ENCODE measurements at regions not wholly inside any gene's neighbourhood (a gene's known extent, or its start where the extent isn't known, plus 50 kb on each side); places are given as distances from the start of the nearest gene placed in this dataset.

GRCh38 chr1:101431956-101432510 lies 195.2 kb downstream of the S1PR1 start:
- 71 to 82% methylated on average over 4 of the region's 4 CpGs for WGBS, 2 donors (ENCODE audit: low coverage in 1 of 2)
- H3K4me3 ChIP-seq = no peak overlapping the region
- TF ChIP-seq POLR2A (IDR thresholded peaks at IDR 0.05) (no peak), CTCF (IDR thresholded peaks at IDR 0.05) (no peak)
- no peaks in the 10 kb centered on the region for H3K4me1 ChIP-seq
- in situ Hi-C loops (cut with MboI; ENCODE audit: low pct_ligation_motif_present in 1 of 4, low pct_unique_long_range_greater_than_20kb in 1 of 4, low sequenced_read_pairs in 3 of 4) (no loop called here), intact Hi-C loops (cut with DNase I; ENCODE audit: low total_unique reads) (no loop called here)
- H3K9me3 ChIP-seq = no peaks in the 10 kb centered on the region
- H3K27ac ChIP-seq = no peak overlapping the region
- DNase-seq = no peak
- no peaks in the 10 kb centered on the region for H3K27me3 ChIP-seq
- H3K36me3 ChIP-seq = no peaks in the 10 kb centered on the region

- no peak for DNase-seq
- in situ Hi-C loops (cut with MboI; ENCODE audit: low pct_ligation_motif_present in 1 of 4, low pct_unique_long_range_greater_than_20kb in 1 of 4, low sequenced_read_pairs in 3 of 4) (no loop called here), intact Hi-C loops (cut with DNase I; ENCODE audit: low total_unique reads) (no loop called here)
- 71 to 81% methylated on average over 4 of the region's 4 CpGs for WGBS, 2 donors (ENCODE audit: low coverage in 1 of 2)
- Histone ChIP-seq H3K9me3 (no peaks in the 10 kb centered on the region), H3K4me3 (no peak overlapping the region), H3K27me3 (no peaks in the 10 kb centered on the region), H3K27ac (no peak overlapping the region), H3K4me1 (no peaks in the 10 kb centered on the region), H3K36me3 (no peaks in the 10 kb centered on the region)
- TF ChIP-seq EP300 (IDR thresholded peaks at IDR 0.05; ENCODE audit: low read depth) = no peak
- no peak for TF ChIP-seq POLR2AphosphoS5 (IDR thresholded peaks at IDR 0.05)
- no peak for TF ChIP-seq POLR2A (IDR thresholded peaks at IDR 0.05)
- no peak for TF ChIP-seq CTCF (IDR thresholded peaks at IDR 0.05)
These were observed 199.2 kb downstream of the S1PR1 start for GRCh38 chr1:101435831-101436511.

- WGBS, 2 donors (ENCODE audit: low coverage in 1 of 2) = 67 to 73% methylated on average over 1 of the region's 1 CpG
- intact Hi-C loops (cut with DNase I; ENCODE audit: low total_unique reads) (no loop called here), in situ Hi-C loops (cut with MboI; ENCODE audit: low pct_ligation_motif_present in 1 of 4, low pct_unique_long_range_greater_than_20kb in 1 of 4, low sequenced_read_pairs in 3 of 4) (no loop called here)
- DNase-seq = no peak
- Histone ChIP-seq H3K4me3 (no peak overlapping the region), H3K27me3 (no peaks in the 10 kb centered on the region), H3K4me1 (no peaks in the 10 kb centered on the region), H3K36me3 (no peaks in the 10 kb centered on the region), H3K9me3 (no peaks in the 10 kb centered on the region), H3K27ac (no peak overlapping the region)
- TF ChIP-seq CTCF (IDR thresholded peaks at IDR 0.05) = no peak
- TF ChIP-seq POLR2A (IDR thresholded peaks at IDR 0.05) = no peak
- no peak for TF ChIP-seq POLR2AphosphoS5 (IDR thresholded peaks at IDR 0.05)
- no peak for TF ChIP-seq EP300 (IDR thresholded peaks at IDR 0.05; ENCODE audit: low read depth)
These were observed 201.0 kb downstream of the S1PR1 start for GRCh38 chr1:101437800-101438199.

GRCh38 chr1:101438359-101438758 lies 201.5 kb downstream of the S1PR1 start:
- no peak for TF ChIP-seq EP300 (IDR thresholded peaks at IDR 0.05; ENCODE audit: low read depth)
- intact Hi-C loops (cut with DNase I; ENCODE audit: low total_unique reads) (no loop called here), in situ Hi-C loops (cut with MboI; ENCODE audit: low pct_ligation_motif_present in 1 of 4, low pct_unique_long_range_greater_than_20kb in 1 of 4, low sequenced_read_pairs in 3 of 4) (no loop called here)
- H3K27me3 ChIP-seq = no peaks in the 10 kb centered on the region
- H3K4me3 ChIP-seq = no peak overlapping the region
- DNase-seq = no peak
- H3K36me3 ChIP-seq = no peaks in the 10 kb centered on the region
- H3K27ac ChIP-seq = no peak overlapping the region
- H3K9me3 ChIP-seq = no peaks in the 10 kb centered on the region
- WGBS, 2 donors (ENCODE audit: low coverage in 1 of 2) = 28 to 41% methylated on average over 3 of the region's 3 CpGs
- H3K4me1 ChIP-seq = no peaks in the 10 kb centered on the region

- intact Hi-C loops (cut with DNase I; ENCODE audit: low total_unique reads) = no loop called here
- in situ Hi-C loops (cut with MboI; ENCODE audit: low pct_ligation_motif_present in 1 of 4, low pct_unique_long_range_greater_than_20kb in 1 of 4, low sequenced_read_pairs in 3 of 4) = no loop called here
These were observed 203.7 kb downstream of the S1PR1 start for GRCh38 chr1:101440485-101440884.

More at GRCh38 chr1:101440485-101440884, 203.7 kb downstream of the S1PR1 start:
- 78 to 90% methylated on average over 3 to 5 of the region's 5 CpGs for WGBS, 2 donors (ENCODE audit: low coverage in 1 of 2)
- Histone ChIP-seq H3K4me3 (no peak overlapping the region), H3K9me3 (no peaks in the 10 kb centered on the region), H3K36me3 (no peaks in the 10 kb centered on the region), H3K27ac (no peak overlapping the region), H3K4me1 (no peaks in the 10 kb centered on the region), H3K27me3 (no peaks in the 10 kb centered on the region)
- no peak for DNase-seq
- TF ChIP-seq CTCF (IDR thresholded peaks at IDR 0.05) (no peak), POLR2AphosphoS5 (IDR thresholded peaks at IDR 0.05) (no peak)
